Fibroblast of lung (primary cell): ENCODE measurements at regions not wholly inside any gene's neighbourhood (a gene's known extent, or its start where the extent isn't known, plus 50 kb on each side); places are given as distances from the start of the nearest gene placed in this dataset.

Experiments
- DNase-seq, 2 donors: peaks; one replicate each; pipeline versions ENCODE4 v3.0.0 to v3.0.0-alpha.2; 2010; ENCODE audit warnings: low read depth in 2 of 2
- H2AFZ ChIP-seq: 2 replicates; pipeline ENCODE4 v1.5.1; 2012; ENCODE audit warnings: low read length, control low read depth, inconsistent platforms
- H3K27ac ChIP-seq: 2 replicates; pipeline ENCODE4 v1.5.1; 2011; ENCODE audit warnings: low read length, control low read depth; ENCODE audit not compliant: insufficient read depth
- H3K27me3 ChIP-seq: 2 replicates; pipeline ENCODE4 v1.5.1; 2011; ENCODE audit warnings: mild to moderate bottlenecking, low read length; ENCODE audit not compliant: control insufficient read depth, insufficient read depth
- H3K36me3 ChIP-seq: 2 replicates; pipeline ENCODE4 v1.5.1; 2011; ENCODE audit warnings: low read length; ENCODE audit not compliant: control insufficient read depth, insufficient read depth
- H3K4me1 ChIP-seq: 2 replicates; pipeline ENCODE4 v1.5.1; 2011; ENCODE audit warnings: low read length; ENCODE audit not compliant: control insufficient read depth, insufficient read depth; ENCODE audit errors: extremely low read depth
- H3K4me2 ChIP-seq: 2 replicates; pipeline ENCODE4 v1.5.1; 2011; ENCODE audit warnings: low read length, control low read depth; ENCODE audit not compliant: insufficient read depth; ENCODE audit errors: extremely low read depth
- H3K4me3 ChIP-seq, 4 experiments: fragments of 200-600 bp in 1 of 4; sonication (generic) in 1 of 4; replicated peaks in 1 of 4; 2 replicates each; pipeline ENCODE4 v1.5.1; 2011 to 2016; ENCODE audit warnings: low read length in 4 of 4, low read depth in 3 of 4, mild to moderate bottlenecking in 3 of 4, control low read depth in 2 of 4, inconsistent platforms in 1 of 4, mixed read lengths in 1 of 4; ENCODE audit not compliant: insufficient read depth in 1 of 4; ENCODE audit errors: control extremely low read depth in 1 of 4
- H3K79me2 ChIP-seq: 2 replicates; pipeline ENCODE4 v1.5.1; 2012; ENCODE audit warnings: mild to moderate bottlenecking, low read length, inconsistent platforms; ENCODE audit not compliant: control insufficient read depth, insufficient read depth
- H3K9ac ChIP-seq: 2 replicates; pipeline ENCODE4 v1.5.1; 2011; ENCODE audit warnings: mild to moderate bottlenecking, low read length, control low read depth; ENCODE audit not compliant: insufficient read depth
- H3K9me3 ChIP-seq: 2 replicates; pipeline ENCODE4 v1.5.1; 2012; ENCODE audit warnings: low read depth, low read length; ENCODE audit not compliant: control insufficient read depth, insufficient read depth
- H4K20me1 ChIP-seq: 2 replicates; pipeline ENCODE4 v1.5.1; 2011; ENCODE audit warnings: low read length; ENCODE audit not compliant: control insufficient read depth, insufficient read depth; ENCODE audit errors: extremely low read depth
- CTCF ChIP-seq, 2 donors: IDR thresholded peaks in 1 of 2; conservative IDR thresholded peaks in 1 of 2; 1 replicate in 1 of 2; 2 replicates in 1 of 2; pipeline ENCODE4 v1.5.1; 2011 to 2012; ENCODE audit warnings: low read length in 2 of 2, control low read depth in 1 of 2, inconsistent platforms in 1 of 2, low read depth in 1 of 2, mild to moderate bottlenecking in 1 of 2
- EZH2 ChIP-seq: IDR thresholded peaks from 2 replicates; pipeline ENCODE4 v1.5.1; 2012; ENCODE audit warnings: low read length, control low read depth, mild to moderate bottlenecking; ENCODE audit errors: missing control alignments

GRCh38 chr1:104403883-104404282 lies 654.2 kb downstream of the AMY1C start:
- Histone ChIP-seq H3K27ac (no peak overlapping the region), H3K9ac (no peak overlapping the region), H3K4me2 (no peak overlapping the region)

GRCh38 chr1:104406728-104407127 lies 657.0 kb downstream of the AMY1C start:
- Histone ChIP-seq H3K9me3 (no peaks in the 10 kb centered on the region), H3K9ac (no peak overlapping the region), H4K20me1 (no peaks in the 10 kb centered on the region), H3K4me1 (no peaks in the 10 kb centered on the region), H3K27me3 (no peaks in the 10 kb centered on the region), H3K36me3 (no peaks in the 10 kb centered on the region), H3K27ac (no peak overlapping the region), H3K4me3 (no peak overlapping the region), H3K79me2 (no peaks in the 10 kb centered on the region), H2AFZ (no peak overlapping the region), H3K4me2 (no peak overlapping the region)
- no peak for TF ChIP-seq CTCF (conservative IDR thresholded peaks at IDR 0.05 in 1 of 2, IDR thresholded peaks at IDR 0.05 in 1 of 2; ENCODE audit: low read depth in 1 of 2, low read length in 2 of 2)
- no peak for TF ChIP-seq EZH2
- no peak for DNase-seq

More at GRCh38 chr1:104403883-104404282, 654.2 kb downstream of the AMY1C start:
- no peaks in the 10 kb centered on the region for H3K27me3 ChIP-seq
- H3K79me2 ChIP-seq, result no peaks in the 10 kb centered on the region
- no peaks in the 10 kb centered on the region for H3K36me3 ChIP-seq
- DNase-seq, result no peak
- H2AFZ ChIP-seq, result no peak overlapping the region
- no peaks in the 10 kb centered on the region for H4K20me1 ChIP-seq
- no peak overlapping the region for H3K4me3 ChIP-seq
- H3K4me1 ChIP-seq, result no peaks in the 10 kb centered on the region
- H3K9me3 ChIP-seq, result no peaks in the 10 kb centered on the region
- TF ChIP-seq CTCF (conservative IDR thresholded peaks at IDR 0.05 in 1 of 2, IDR thresholded peaks at IDR 0.05 in 1 of 2; ENCODE audit: low read depth in 1 of 2, low read length in 2 of 2) (no peak), EZH2 (no peak)

GRCh38 chr1:104408268-104408667 lies 658.6 kb downstream of the AMY1C start:
- no peak overlapping the region for H2AFZ ChIP-seq
- H3K9ac ChIP-seq, result no peak overlapping the region
- no peaks in the 10 kb centered on the region for H3K36me3 ChIP-seq
- no peak overlapping the region for H3K4me2 ChIP-seq
- TF ChIP-seq EZH2 (no peak), CTCF (conservative IDR thresholded peaks at IDR 0.05 in 1 of 2, IDR thresholded peaks at IDR 0.05 in 1 of 2; ENCODE audit: low read depth in 1 of 2, low read length in 2 of 2) (no peak)
- H3K27ac ChIP-seq, result no peak overlapping the region
- H3K79me2 ChIP-seq, result no peaks in the 10 kb centered on the region
- no peaks in the 10 kb centered on the region for H4K20me1 ChIP-seq
- no peak for DNase-seq
- H3K27me3 ChIP-seq, result no peaks in the 10 kb centered on the region
- H3K9me3 ChIP-seq, result no peaks in the 10 kb centered on the region
- no peak overlapping the region for H3K4me3 ChIP-seq
- H3K4me1 ChIP-seq, result no peaks in the 10 kb centered on the region
